ENCODE measurements at regions not wholly inside any gene's neighbourhood (a gene's known extent, or its start where the extent isn't known, plus 50 kb on each side); places are given as distances from the start of the nearest gene placed in this dataset.

- no peak for TF ChIP-seq NFIX (CRISPR knock-in tag; IDR thresholded peaks at IDR 0.05; ENCODE audit: low read depth)
- TF ChIP-seq ZNF398 (CRISPR knock-in tag; IDR thresholded peaks at IDR 0.05) = no peak
- TF ChIP-seq ZBTB1 (CRISPR knock-in tag; IDR thresholded peaks at IDR 0.05; ENCODE audit: borderline replicate concordance, low read depth) = no peak
These were observed 366.9 kb downstream of the MFSD1 start for GRCh38 chr3:159168788-159169187.
